ENCODE measurements at regions not wholly inside any gene's neighbourhood (a gene's known extent, or its start where the extent isn't known, plus 50 kb on each side); places are given as distances from the start of the nearest gene placed in this dataset.

DNA sequence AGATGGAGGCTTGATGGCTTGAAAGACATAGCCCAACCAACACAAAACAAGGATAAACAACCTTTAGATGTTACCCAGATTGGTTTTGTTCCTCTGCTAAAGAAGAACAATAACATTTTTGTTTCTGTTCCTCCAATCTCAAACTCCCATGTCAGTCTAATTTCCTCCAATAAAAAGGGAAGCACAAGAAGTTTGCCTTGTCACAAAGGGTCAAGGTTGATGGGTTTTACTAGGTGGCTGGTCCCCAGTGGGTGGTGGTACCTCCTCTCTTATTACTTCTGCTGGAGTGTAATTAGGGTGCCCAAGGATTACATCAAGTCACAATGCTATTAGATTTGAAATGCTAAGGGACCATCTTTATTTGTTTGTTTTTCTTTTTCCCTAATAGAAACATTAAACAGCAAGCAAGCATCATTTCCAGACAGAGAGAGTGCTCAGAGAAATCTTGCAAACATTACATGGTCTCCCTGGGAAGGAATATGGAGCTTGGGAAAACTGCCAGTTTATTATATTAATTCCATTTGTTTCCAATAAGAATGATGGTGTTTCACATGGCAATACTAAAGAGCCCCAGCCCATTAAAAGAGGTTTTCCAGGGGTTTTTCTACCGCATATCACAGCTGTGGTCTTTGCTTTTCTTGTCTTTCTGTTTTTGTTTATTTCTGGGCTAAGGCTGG is 78.3 kb upstream of the AOAH start:
- H3K27me3 ChIP-seq = no peaks in the 10 kb centered on the region
- no peaks in the 10 kb centered on the region for H3K4me1 ChIP-seq
- H3K4me3 ChIP-seq = no peak overlapping the region
- intact Hi-C loops (cut with DNase I) = no loop called here
- H3K27ac ChIP-seq = no peak overlapping the region
- H3K36me3 ChIP-seq = no peaks in the 10 kb centered on the region
- DNase-seq (no peak), ATAC-seq (no peak)
- 69 to 90% (median 81%) methylated on average over 1 of the region's 1 CpG for WGBS, 4 donors
- H3K9me3 ChIP-seq = no peaks in the 10 kb centered on the region
- TF ChIP-seq POLR2A (IDR thresholded peaks at IDR 0.05) = no peak
- TF ChIP-seq, protein P1, sequence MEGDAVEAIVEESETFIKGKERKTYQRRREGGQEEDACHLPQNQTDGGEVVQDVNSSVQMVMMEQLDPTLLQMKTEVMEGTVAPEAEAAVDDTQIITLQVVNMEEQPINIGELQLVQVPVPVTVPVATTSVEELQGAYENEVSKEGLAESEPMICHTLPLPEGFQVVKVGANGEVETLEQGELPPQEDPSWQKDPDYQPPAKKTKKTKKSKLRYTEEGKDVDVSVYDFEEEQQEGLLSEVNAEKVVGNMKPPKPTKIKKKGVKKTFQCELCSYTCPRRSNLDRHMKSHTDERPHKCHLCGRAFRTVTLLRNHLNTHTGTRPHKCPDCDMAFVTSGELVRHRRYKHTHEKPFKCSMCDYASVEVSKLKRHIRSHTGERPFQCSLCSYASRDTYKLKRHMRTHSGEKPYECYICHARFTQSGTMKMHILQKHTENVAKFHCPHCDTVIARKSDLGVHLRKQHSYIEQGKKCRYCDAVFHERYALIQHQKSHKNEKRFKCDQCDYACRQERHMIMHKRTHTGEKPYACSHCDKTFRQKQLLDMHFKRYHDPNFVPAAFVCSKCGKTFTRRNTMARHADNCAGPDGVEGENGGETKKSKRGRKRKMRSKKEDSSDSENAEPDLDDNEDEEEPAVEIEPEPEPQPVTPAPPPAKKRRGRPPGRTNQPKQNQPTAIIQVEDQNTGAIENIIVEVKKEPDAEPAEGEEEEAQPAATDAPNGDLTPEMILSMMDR (IDR thresholded peaks at IDR 0.05) = no peak

DNA sequence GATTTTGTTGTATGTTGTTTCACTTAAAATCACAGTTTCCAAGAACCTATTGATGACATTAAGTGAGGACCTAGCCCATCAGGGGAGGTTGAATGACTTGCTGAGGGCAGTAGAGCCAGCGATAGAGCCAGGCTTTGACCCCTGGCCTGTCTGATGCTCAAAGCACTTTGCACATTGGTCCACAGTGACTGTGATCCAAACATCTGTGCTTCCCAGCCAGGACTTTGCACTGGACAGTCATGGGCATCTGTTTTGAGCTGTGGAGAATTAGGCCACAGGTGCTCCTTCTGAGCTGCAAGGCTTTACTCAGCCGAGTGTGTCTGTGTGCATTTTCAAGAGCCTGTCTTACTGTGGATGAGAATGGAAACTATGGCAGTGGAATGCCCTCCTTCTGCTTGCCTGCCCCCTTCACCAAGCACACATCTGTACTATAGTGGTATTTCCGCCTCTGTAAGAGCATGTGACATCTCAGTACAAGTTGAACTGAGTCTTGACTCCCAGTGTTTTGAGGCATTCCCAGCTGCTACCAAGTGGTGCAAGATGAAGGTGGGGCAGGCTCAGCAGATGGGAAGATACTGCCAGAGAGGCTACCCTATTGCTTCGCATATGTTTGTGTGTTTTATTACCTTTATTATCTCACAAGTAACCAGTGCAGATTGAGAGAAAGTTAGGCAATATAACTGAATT is 72.7 kb upstream of the AOAH start:
- Histone ChIP-seq H3K4me1 (peaks cover 0 to 3% (median 0%) of the 10 kb centered on the region in 12 donors), H3K4me3 (no peak overlapping the region), H3K27ac (no peak overlapping the region), H3K9me3 (no peaks in the 10 kb centered on the region), H3K27me3 (no peaks in the 10 kb centered on the region), H3K36me3 (no peaks in the 10 kb centered on the region)
- DNase-seq = no peak
- intact Hi-C loops (cut with DNase I) = no loop called here
- WGBS, 4 donors = 84 to 97% (median 86%) methylated on average over 4 of the region's 4 CpGs
- ATAC-seq = no peak
- TF ChIP-seq, protein P1 (IDR thresholded peaks at IDR 0.05) = no peak
- no peak for TF ChIP-seq POLR2A (IDR thresholded peaks at IDR 0.05)

DNA sequence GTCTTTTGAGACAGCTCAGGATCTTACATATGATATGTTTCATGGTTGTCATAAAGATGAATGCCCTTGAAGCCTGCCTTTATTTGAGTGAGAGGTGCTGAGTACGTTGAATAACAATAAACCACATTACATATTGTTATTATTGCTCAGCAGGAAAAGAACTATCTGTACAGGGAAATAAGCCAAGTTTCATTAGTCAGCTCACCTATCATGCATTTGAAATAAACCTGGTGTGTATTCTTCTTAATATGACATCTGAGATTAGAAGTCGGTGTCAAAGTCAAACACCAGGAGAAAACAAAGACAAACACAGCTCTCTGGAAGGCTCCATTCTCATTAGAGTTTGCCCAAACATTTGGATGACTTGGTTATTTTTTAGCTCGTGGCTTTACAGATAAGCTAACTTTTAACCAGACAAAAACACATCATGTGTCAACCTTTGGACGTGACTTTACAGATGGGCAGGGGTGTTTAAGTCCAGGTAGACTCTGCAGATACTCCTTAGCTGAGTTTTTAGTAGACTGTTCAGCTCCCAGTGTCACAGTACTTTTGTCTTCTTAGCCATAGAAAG is 71.2 kb upstream of the AOAH start:
- ATAC-seq (no peak), DNase-seq (no peak)
- WGBS, 4 donors = 36 to 50% (median 44%) methylated on average over 4 of the region's 4 CpGs
- Histone ChIP-seq H3K27ac (no peak overlapping the region), H3K36me3 (no peaks in the 10 kb centered on the region), H3K4me3 (no peak overlapping the region), H3K9me3 (no peaks in the 10 kb centered on the region), H3K27me3 (no peaks in the 10 kb centered on the region), H3K4me1 (peaks cover 0 to 3% (median 0%) of the 10 kb centered on the region in 12 donors)
- intact Hi-C loops (cut with DNase I) = no loop called here
- TF ChIP-seq, protein P1 (IDR thresholded peaks at IDR 0.05) = no peak
- no peak for TF ChIP-seq POLR2A (IDR thresholded peaks at IDR 0.05)

DNA sequence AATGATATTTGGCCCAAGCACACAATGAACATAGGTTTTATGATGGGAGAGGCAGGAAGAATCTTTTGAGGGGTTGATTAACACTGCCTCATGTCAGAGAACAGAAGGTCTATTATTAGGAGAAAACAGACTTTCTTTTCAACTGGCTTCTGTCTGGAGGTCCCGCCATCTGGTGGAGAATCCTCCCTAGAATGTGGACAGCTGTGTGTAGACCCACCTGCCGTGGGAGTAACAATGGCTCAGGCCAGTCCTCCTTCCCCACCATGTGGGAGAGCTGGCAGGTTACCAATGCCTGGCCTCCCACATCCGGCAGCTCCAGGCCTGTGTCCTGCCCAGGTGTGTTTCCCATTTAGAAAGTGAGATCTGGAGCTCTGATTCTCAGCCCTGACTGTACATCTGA is 70.4 kb upstream of the AOAH start:
- Histone ChIP-seq H3K27me3 (no peaks in the 10 kb centered on the region), H3K36me3 (no peaks in the 10 kb centered on the region), H3K9me3 (no peaks in the 10 kb centered on the region), H3K4me3 (no peak overlapping the region), H3K27ac (no peak overlapping the region), H3K4me1 (peaks cover 0 to 3% (median 0%) of the 10 kb centered on the region in 12 donors)
- TF ChIP-seq POLR2A (IDR thresholded peaks at IDR 0.05) = no peak
- TF ChIP-seq, protein P1 (IDR thresholded peaks at IDR 0.05) = no peak
- 47 to 52% (median 52%) methylated on average over 2 to 3 of the region's 3 CpGs for WGBS, 4 donors
- peak in 2 of 4 donors; percentile 20 to 61 for ATAC-seq
- no peak for DNase-seq
- intact Hi-C loops (cut with DNase I) = no loop called here

Data from heart left ventricle (tissue), 16 donors.